ENCODE measurements at regions not wholly inside any gene's neighbourhood (a gene's known extent, or its start where the extent isn't known, plus 50 kb on each side); places are given as distances from the start of the nearest gene placed in this dataset.

DNA sequence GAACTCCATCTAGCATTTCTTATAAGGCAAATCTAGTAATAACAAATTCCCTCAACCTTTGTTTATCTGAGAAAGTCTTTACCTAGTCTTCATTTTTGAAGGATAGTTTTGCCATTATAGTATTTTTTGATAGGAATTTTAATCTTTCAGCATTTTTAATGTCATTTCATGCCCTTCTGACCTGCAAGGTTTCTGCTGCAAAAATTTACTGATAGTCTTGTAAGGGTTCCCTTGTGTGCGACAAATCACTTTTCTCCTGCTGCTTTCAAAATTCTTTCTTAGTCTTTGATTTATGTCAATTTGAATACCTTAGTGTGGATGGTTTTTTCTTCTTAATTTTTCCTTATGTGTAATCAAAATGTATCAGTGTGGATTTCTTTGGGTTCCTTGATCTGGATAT lies 297.5 kb upstream of the FAM78B start:
- H4K5ac ChIP-seq (ENCODE audit: low read length): no peak overlapping the region
- H3K23ac ChIP-seq (ENCODE audit: low read length): no peak overlapping the region
- H4K8ac ChIP-seq (ENCODE audit: low read depth, low read length): no peak overlapping the region
- H3K4me1 ChIP-seq (ENCODE audit: control insufficient read depth, low read depth, low read length): no peaks in the 10 kb centered on the region
- H3K9ac ChIP-seq (ENCODE audit: low read length): no peak overlapping the region
- no CpG with 5 or more reads among the region's 1 CpG for WGBS (ENCODE audit: extremely low coverage, insufficient coverage, low lambda C conversion rate)
- H3K79me1 ChIP-seq (ENCODE audit: low read length): no peaks in the 10 kb centered on the region
- no peak overlapping the region for H3K18ac ChIP-seq (ENCODE audit: low read length)
- H2BK5ac ChIP-seq (ENCODE audit: low read length): no peak overlapping the region
- no peaks in the 10 kb centered on the region for H3K27me3 ChIP-seq (ENCODE audit: insufficient read depth, low read length, poor library complexity)
- no peak overlapping the region for H2BK120ac ChIP-seq (ENCODE audit: low read depth, low read length)
- H2AK5ac ChIP-seq (ENCODE audit: low read length): no peak overlapping the region
- no peak overlapping the region for H3K4ac ChIP-seq (ENCODE audit: low read depth, low read length)
- no peaks in the 10 kb centered on the region for H3K79me2 ChIP-seq (ENCODE audit: control insufficient read depth, insufficient read depth, low read length)
- no peak overlapping the region for H3K56ac ChIP-seq (ENCODE audit: low read length)
- no peak for DNase-seq
- H3K4me3 ChIP-seq (ENCODE audit: low read length): no peak overlapping the region
- H3K27ac ChIP-seq (ENCODE audit: low read depth, low read length): no peak overlapping the region
- no peak overlapping the region for H2BK15ac ChIP-seq (replicated peaks; ENCODE audit: low read depth)
- H3K36me3 ChIP-seq (ENCODE audit: control insufficient read depth, insufficient read depth, low read length): no peaks in the 10 kb centered on the region
- no peak overlapping the region for H3K4me2 ChIP-seq (ENCODE audit: low read length)

DNA sequence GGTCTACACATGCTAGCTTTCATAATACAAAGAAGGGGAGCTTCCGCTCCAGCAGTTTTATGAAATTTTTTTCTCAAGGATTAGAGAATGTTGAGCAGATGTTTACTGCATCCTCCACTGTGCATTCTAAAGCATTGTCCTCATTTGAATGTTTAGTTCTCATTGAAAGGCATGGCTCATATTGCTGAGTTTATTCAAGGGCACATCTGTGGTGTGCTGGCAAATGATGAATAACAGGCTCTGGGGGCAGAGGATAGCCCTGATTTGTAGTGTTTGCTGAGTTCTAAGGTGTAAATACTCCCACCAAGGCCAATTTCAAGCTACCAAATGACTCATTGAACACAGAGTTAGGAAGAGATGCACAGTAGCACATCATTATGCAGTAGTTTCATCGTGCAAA lies 303.2 kb upstream of the FAM78B start:
- Histone ChIP-seq H3K23ac (ENCODE audit: low read length) (no peak overlapping the region), H3K18ac (ENCODE audit: low read length) (no peak overlapping the region), H3K27ac (ENCODE audit: low read depth, low read length) (no peak overlapping the region), H3K4me3 (ENCODE audit: low read length) (no peak overlapping the region), H3K79me1 (ENCODE audit: low read length) (no peaks in the 10 kb centered on the region), H3K4me1 (ENCODE audit: control insufficient read depth, low read depth, low read length) (no peaks in the 10 kb centered on the region), H3K27me3 (ENCODE audit: insufficient read depth, low read length, poor library complexity) (no peaks in the 10 kb centered on the region), H3K4ac (ENCODE audit: low read depth, low read length) (no peak overlapping the region), H3K4me2 (ENCODE audit: low read length) (no peak overlapping the region), H2BK5ac (ENCODE audit: low read length) (no peak overlapping the region), H2BK15ac (replicated peaks; ENCODE audit: low read depth) (no peak overlapping the region), H3K79me2 (ENCODE audit: control insufficient read depth, insufficient read depth, low read length) (no peaks in the 10 kb centered on the region), H2AK5ac (ENCODE audit: low read length) (no peak overlapping the region), H3K56ac (ENCODE audit: low read length) (no peak overlapping the region), H4K5ac (ENCODE audit: low read length) (no peak overlapping the region), H2BK120ac (ENCODE audit: low read depth, low read length) (no peak overlapping the region), H4K8ac (ENCODE audit: low read depth, low read length) (no peak overlapping the region), H3K9ac (ENCODE audit: low read length) (no peak overlapping the region), H3K36me3 (ENCODE audit: control insufficient read depth, insufficient read depth, low read length) (no peaks in the 10 kb centered on the region)
- DNase-seq: no peak
- no CpG with 5 or more reads among the region's 2 CpGs for WGBS (ENCODE audit: extremely low coverage, insufficient coverage, low lambda C conversion rate)

DNA sequence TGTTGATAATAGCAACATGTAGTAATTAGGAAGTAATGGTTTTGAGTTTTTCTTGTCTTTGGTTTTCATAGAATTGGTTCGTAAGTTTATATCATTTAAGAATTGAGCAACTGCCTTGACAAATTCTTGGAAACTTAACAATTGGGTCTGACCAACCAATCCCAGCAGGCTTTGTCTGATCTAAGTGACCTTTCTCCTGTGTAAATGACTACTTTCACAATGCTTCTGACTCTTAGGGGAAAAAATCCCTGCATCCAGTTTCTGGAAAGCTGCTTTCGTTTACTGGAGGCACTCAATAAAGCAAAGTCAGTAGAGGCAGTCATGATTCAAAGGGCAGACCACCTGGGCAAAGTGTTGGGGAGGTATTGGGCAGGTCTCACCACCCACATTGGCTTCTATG lies 303.6 kb upstream of the FAM78B start:
- Histone ChIP-seq H3K9ac (ENCODE audit: low read length) (no peak overlapping the region), H3K4me2 (ENCODE audit: low read length) (no peak overlapping the region), H4K8ac (ENCODE audit: low read depth, low read length) (no peak overlapping the region), H2BK120ac (ENCODE audit: low read depth, low read length) (no peak overlapping the region), H3K23ac (ENCODE audit: low read length) (no peak overlapping the region), H3K4ac (ENCODE audit: low read depth, low read length) (no peak overlapping the region), H2BK5ac (ENCODE audit: low read length) (no peak overlapping the region), H2BK15ac (replicated peaks; ENCODE audit: low read depth) (no peak overlapping the region), H2AK5ac (ENCODE audit: low read length) (no peak overlapping the region), H3K27ac (ENCODE audit: low read depth, low read length) (no peak overlapping the region), H3K18ac (ENCODE audit: low read length) (no peak overlapping the region), H3K27me3 (ENCODE audit: insufficient read depth, low read length, poor library complexity) (no peaks in the 10 kb centered on the region), H3K56ac (ENCODE audit: low read length) (no peak overlapping the region), H4K5ac (ENCODE audit: low read length) (no peak overlapping the region), H3K79me2 (ENCODE audit: control insufficient read depth, insufficient read depth, low read length) (no peaks in the 10 kb centered on the region), H3K36me3 (ENCODE audit: control insufficient read depth, insufficient read depth, low read length) (no peaks in the 10 kb centered on the region), H3K4me3 (ENCODE audit: low read length) (no peak overlapping the region), H3K4me1 (ENCODE audit: control insufficient read depth, low read depth, low read length) (no peaks in the 10 kb centered on the region), H3K79me1 (ENCODE audit: low read length) (no peaks in the 10 kb centered on the region)
- DNase-seq: no peak
- WGBS (ENCODE audit: extremely low coverage, insufficient coverage, low lambda C conversion rate): no CpG with 5 or more reads among the region's 2 CpGs

DNA sequence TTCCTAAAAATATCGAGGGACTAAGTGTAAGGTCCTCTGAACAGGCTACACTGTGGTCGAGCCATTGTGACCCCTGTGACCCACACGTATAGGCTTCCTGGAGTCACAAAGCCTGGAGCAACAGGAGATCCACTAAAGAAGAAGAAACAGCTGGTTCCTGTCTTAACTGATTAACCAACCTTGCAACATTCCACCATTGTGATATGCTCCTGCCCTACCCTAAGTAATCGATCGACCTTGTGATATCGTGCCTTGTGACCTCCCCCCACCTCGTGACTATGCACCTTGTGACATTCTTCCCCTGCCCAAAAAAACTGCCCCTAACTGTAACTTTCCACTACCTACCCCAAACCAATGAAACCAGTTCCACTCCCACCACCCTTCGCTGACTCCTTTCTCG lies 304.6 kb upstream of the FAM78B start:
- H3K79me1 ChIP-seq (ENCODE audit: low read length): no peaks in the 10 kb centered on the region
- no peak overlapping the region for H2BK15ac ChIP-seq (replicated peaks; ENCODE audit: low read depth)
- H3K4ac ChIP-seq (ENCODE audit: low read depth, low read length): no peak overlapping the region
- peak; percentile 22 for DNase-seq
- H3K56ac ChIP-seq (ENCODE audit: low read length): no peak overlapping the region
- no peak overlapping the region for H3K18ac ChIP-seq (ENCODE audit: low read length)
- H4K5ac ChIP-seq (ENCODE audit: low read length): no peak overlapping the region
- H2BK120ac ChIP-seq (ENCODE audit: low read depth, low read length): no peak overlapping the region
- H3K36me3 ChIP-seq (ENCODE audit: control insufficient read depth, insufficient read depth, low read length): no peaks in the 10 kb centered on the region
- H2AK5ac ChIP-seq (ENCODE audit: low read length): no peak overlapping the region
- H3K4me1 ChIP-seq (ENCODE audit: control insufficient read depth, low read depth, low read length): no peaks in the 10 kb centered on the region
- H2BK5ac ChIP-seq (ENCODE audit: low read length): no peak overlapping the region
- H3K4me3 ChIP-seq (ENCODE audit: low read length): no peak overlapping the region
- no peak overlapping the region for H4K8ac ChIP-seq (ENCODE audit: low read depth, low read length)
- H3K23ac ChIP-seq (ENCODE audit: low read length): no peak overlapping the region
- no peak overlapping the region for H3K9ac ChIP-seq (ENCODE audit: low read length)
- no CpG with 5 or more reads among the region's 9 CpGs for WGBS (ENCODE audit: extremely low coverage, insufficient coverage, low lambda C conversion rate)
- H3K4me2 ChIP-seq (ENCODE audit: low read length): no peak overlapping the region
- H3K79me2 ChIP-seq (ENCODE audit: control insufficient read depth, insufficient read depth, low read length): no peaks in the 10 kb centered on the region
- H3K27ac ChIP-seq (ENCODE audit: low read depth, low read length): no peak overlapping the region
- no peaks in the 10 kb centered on the region for H3K27me3 ChIP-seq (ENCODE audit: insufficient read depth, low read length, poor library complexity)

DNA sequence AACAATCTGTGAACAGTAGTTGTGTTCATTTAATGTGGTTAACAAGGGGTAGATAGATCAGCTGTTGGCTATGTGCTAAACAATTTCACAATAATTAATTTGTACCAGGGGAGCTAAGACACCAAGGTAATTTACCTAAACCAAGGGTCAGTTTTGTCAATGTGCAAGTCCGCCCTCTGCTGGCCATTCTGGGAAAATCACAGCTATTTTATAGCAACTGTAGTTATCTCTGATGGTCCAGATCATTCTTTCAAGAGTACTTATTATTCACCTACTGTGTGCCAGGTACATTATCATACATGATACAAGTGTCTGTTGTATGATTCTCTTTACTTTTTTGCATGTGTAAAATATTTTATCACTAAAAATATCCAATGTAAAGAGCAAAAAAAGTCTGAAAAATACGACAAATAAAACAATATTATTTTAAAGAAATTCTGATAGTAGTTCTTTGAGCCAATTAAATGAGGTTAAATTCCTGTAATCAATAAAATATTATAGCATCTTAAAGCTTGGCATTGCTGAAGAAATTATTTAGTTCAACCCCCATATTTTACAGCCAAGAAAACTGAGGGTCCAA lies 312.3 kb upstream of the FAM78B start:
- no CpG with 5 or more reads among the region's 2 CpGs for WGBS (ENCODE audit: extremely low coverage, insufficient coverage, low lambda C conversion rate)
- H2BK120ac ChIP-seq (ENCODE audit: low read depth, low read length): no peak overlapping the region
- H3K4me3 ChIP-seq (ENCODE audit: low read length): no peak overlapping the region
- H3K9ac ChIP-seq (ENCODE audit: low read length): no peak overlapping the region
- H2BK5ac ChIP-seq (ENCODE audit: low read length): no peak overlapping the region
- H3K27ac ChIP-seq (ENCODE audit: low read depth, low read length): no peak overlapping the region
- H3K79me2 ChIP-seq (ENCODE audit: control insufficient read depth, insufficient read depth, low read length): no peaks in the 10 kb centered on the region
- H3K4ac ChIP-seq (ENCODE audit: low read depth, low read length): no peak overlapping the region
- no peak overlapping the region for H4K5ac ChIP-seq (ENCODE audit: low read length)
- no peak overlapping the region for H3K23ac ChIP-seq (ENCODE audit: low read length)
- H4K8ac ChIP-seq (ENCODE audit: low read depth, low read length): no peak overlapping the region
- no peak overlapping the region for H2AK5ac ChIP-seq (ENCODE audit: low read length)
- DNase-seq: peak; percentile 50
- no peak overlapping the region for H2BK15ac ChIP-seq (replicated peaks; ENCODE audit: low read depth)
- no peaks in the 10 kb centered on the region for H3K79me1 ChIP-seq (ENCODE audit: low read length)
- H3K27me3 ChIP-seq (ENCODE audit: insufficient read depth, low read length, poor library complexity): no peaks in the 10 kb centered on the region
- no peak overlapping the region for H3K18ac ChIP-seq (ENCODE audit: low read length)
- H3K56ac ChIP-seq (ENCODE audit: low read length): no peak overlapping the region
- no peaks in the 10 kb centered on the region for H3K36me3 ChIP-seq (ENCODE audit: control insufficient read depth, insufficient read depth, low read length)
- H3K4me2 ChIP-seq (ENCODE audit: low read length): no peak overlapping the region
- no peaks in the 10 kb centered on the region for H3K4me1 ChIP-seq (ENCODE audit: control insufficient read depth, low read depth, low read length)

DNA sequence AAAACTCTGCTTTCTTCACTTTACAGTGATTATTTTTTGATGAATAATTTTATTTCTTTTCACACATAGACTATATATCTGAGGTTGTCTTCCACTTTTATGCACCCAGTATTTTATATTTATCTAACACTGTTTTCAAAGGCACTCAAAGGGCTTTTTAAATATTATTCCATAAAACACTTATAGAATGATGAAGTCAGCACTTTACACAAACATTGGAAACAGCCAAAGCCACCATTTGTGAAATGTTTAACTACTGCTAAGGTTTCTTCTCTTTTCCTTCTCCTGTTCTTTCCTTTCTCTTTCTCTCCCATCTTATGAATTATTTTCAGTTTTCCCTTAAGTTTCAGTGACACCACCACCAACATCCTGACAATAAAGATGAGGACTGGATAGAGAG lies 317.7 kb upstream of the FAM78B start:
- H3K4ac ChIP-seq (ENCODE audit: low read depth, low read length): no peak overlapping the region
- H3K23ac ChIP-seq (ENCODE audit: low read length): no peak overlapping the region
- no peak overlapping the region for H3K56ac ChIP-seq (ENCODE audit: low read length)
- H3K36me3 ChIP-seq (ENCODE audit: control insufficient read depth, insufficient read depth, low read length): no peaks in the 10 kb centered on the region
- DNase-seq: no peak
- H4K5ac ChIP-seq (ENCODE audit: low read length): no peak overlapping the region
- no peaks in the 10 kb centered on the region for H3K79me1 ChIP-seq (ENCODE audit: low read length)
- no peak overlapping the region for H2BK120ac ChIP-seq (ENCODE audit: low read depth, low read length)
- H3K27ac ChIP-seq (ENCODE audit: low read depth, low read length): no peak overlapping the region
- no peaks in the 10 kb centered on the region for H3K27me3 ChIP-seq (ENCODE audit: insufficient read depth, low read length, poor library complexity)
- no peak overlapping the region for H2AK5ac ChIP-seq (ENCODE audit: low read length)
- no peak overlapping the region for H3K4me2 ChIP-seq (ENCODE audit: low read length)
- no peak overlapping the region for H2BK5ac ChIP-seq (ENCODE audit: low read length)
- no peak overlapping the region for H3K18ac ChIP-seq (ENCODE audit: low read length)
- no peaks in the 10 kb centered on the region for H3K4me1 ChIP-seq (ENCODE audit: control insufficient read depth, low read depth, low read length)
- H3K9ac ChIP-seq (ENCODE audit: low read length): no peak overlapping the region
- H3K4me3 ChIP-seq (ENCODE audit: low read length): no peak overlapping the region
- H2BK15ac ChIP-seq (replicated peaks; ENCODE audit: low read depth): no peak overlapping the region
- H4K8ac ChIP-seq (ENCODE audit: low read depth, low read length): no peak overlapping the region
- H3K79me2 ChIP-seq (ENCODE audit: control insufficient read depth, insufficient read depth, low read length): no peaks in the 10 kb centered on the region
